SK-N-SH (cell line): ENCODE measurements at regions not wholly inside any gene's neighbourhood (a gene's known extent, or its start where the extent isn't known, plus 50 kb on each side); places are given as distances from the start of the nearest gene placed in this dataset.

Experiments
- EP300 ChIP-seq, 2 experiments: IDR thresholded peaks; 2 replicates each; pipeline versions ENCODE4 v1.4.0 to v1.6.1; 2012; ENCODE audit warnings: borderline replicate concordance in 1 of 2, low read depth in 1 of 2, low read length in 1 of 2
- MEF2A ChIP-seq: IDR thresholded peaks from 2 replicates; pipeline ENCODE4 v1.4.0; 2012; ENCODE audit warnings: low read depth, borderline replicate concordance
- USF2 ChIP-seq: fragments of 150-350 bp; IDR thresholded peaks from 2 replicates; pipeline ENCODE4 v1.6.1; 2017; ENCODE audit warnings: antibody characterized with exemption, low read length, low read depth, borderline replicate concordance
- TF ChIP-seq, protein P1 (sequence below): fragments of 200-600 bp; sonication (generic); IDR thresholded peaks from 2 replicates; pipeline ENCODE4 v1.6.1; 2017; ENCODE audit warnings: antibody characterized with exemption, mild to moderate bottlenecking, moderate library complexity
- TF ChIP-seq, protein P2 (sequence below): IDR thresholded peaks from 2 replicates; pipeline ENCODE4 v1.4.0; 2012; ENCODE audit warnings: low read depth

GRCh38 chr5:93249651-93250289 lies 331.2 kb downstream of the NR2F1-AS1 start:
- TF ChIP-seq, protein P1, sequence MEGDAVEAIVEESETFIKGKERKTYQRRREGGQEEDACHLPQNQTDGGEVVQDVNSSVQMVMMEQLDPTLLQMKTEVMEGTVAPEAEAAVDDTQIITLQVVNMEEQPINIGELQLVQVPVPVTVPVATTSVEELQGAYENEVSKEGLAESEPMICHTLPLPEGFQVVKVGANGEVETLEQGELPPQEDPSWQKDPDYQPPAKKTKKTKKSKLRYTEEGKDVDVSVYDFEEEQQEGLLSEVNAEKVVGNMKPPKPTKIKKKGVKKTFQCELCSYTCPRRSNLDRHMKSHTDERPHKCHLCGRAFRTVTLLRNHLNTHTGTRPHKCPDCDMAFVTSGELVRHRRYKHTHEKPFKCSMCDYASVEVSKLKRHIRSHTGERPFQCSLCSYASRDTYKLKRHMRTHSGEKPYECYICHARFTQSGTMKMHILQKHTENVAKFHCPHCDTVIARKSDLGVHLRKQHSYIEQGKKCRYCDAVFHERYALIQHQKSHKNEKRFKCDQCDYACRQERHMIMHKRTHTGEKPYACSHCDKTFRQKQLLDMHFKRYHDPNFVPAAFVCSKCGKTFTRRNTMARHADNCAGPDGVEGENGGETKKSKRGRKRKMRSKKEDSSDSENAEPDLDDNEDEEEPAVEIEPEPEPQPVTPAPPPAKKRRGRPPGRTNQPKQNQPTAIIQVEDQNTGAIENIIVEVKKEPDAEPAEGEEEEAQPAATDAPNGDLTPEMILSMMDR = no peak
- TF ChIP-seq USF2 (no peak), EP300 (IDR thresholded peaks at IDR 0.05; ENCODE audit: borderline replicate concordance in 1 of 2, low read depth in 1 of 2, low read length in 1 of 2) (no peak), MEF2A (no peak)
- TF ChIP-seq, protein P2, sequence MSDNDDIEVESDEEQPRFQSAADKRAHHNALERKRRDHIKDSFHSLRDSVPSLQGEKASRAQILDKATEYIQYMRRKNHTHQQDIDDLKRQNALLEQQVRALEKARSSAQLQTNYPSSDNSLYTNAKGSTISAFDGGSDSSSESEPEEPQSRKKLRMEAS = no peak
